ENCODE measurements at regions not wholly inside any gene's neighbourhood (a gene's known extent, or its start where the extent isn't known, plus 50 kb on each side); places are given as distances from the start of the nearest gene placed in this dataset.

GRCh38 chr2:240325016-240326007 lies 110.2 kb upstream of the GPC1 start:
- no peak for DNase-seq

DNA sequence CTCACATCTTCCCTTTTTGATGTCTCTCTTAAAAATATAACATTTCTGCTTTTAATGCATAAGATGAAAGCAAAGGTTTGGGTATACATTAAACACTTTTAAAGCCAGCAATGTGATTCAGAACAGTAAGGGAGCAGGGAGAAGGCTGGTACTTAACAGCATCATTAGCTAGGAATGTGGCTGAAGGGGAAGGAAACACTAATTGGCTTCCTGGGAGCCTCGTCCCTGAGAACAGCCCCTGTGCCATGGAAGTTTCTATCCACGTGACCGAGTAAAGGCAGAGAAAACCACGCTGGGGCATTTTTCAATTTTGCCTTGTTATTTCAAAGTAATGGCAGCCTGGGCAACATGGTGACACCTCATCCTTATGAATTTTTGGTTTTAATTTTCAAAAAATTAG lies 109.2 kb upstream of the GPC1 start:
- no peak for DNase-seq

DNA sequence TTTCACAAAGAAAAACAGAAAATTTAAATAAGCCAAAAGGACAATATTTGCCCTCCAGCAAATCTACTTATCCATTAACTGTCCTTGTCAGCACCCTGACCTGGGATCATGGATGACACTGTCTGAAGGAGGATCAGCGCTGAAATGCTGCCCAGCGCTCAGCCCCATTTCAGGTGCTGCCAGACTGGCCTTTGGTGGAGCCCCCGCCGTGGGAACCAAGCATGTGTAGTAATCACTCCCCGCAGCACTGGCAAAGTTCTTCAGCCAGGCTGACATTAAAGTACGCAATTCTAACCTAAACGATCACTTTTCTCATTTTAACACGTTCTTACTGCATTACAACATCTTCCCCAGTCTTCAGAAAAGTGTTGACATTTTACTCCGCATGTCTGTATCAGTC lies 108.6 kb upstream of the GPC1 start:
- no peak for DNase-seq

DNA sequence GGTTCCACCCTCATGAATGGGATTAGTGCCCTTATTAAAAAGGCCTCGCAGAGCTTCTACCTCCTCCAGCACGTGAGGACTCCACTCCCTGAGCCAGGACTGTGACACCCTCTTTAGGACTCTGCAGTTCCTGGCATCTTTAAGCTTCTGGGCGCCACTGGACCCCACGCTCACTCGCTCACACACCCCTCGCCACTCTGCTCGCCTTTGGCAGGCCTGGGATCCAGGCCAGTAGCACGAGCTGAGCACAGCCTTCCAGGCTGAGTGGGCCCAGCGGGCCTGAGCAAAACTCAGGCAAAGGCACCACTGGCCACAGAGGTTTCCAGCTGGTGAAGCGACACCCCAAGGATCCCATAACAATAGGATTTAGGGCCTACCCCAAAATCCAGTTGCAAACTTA lies 107.9 kb upstream of the GPC1 start:
- DNase-seq, result no peak

GRCh38 chr2:240328526-240328925 lies 106.9 kb upstream of the GPC1 start:
- no peak for DNase-seq

- DNase-seq, result no peak
Measured at GRCh38 chr2:240329116-240329665, 106.3 kb upstream of the GPC1 start.

DNA sequence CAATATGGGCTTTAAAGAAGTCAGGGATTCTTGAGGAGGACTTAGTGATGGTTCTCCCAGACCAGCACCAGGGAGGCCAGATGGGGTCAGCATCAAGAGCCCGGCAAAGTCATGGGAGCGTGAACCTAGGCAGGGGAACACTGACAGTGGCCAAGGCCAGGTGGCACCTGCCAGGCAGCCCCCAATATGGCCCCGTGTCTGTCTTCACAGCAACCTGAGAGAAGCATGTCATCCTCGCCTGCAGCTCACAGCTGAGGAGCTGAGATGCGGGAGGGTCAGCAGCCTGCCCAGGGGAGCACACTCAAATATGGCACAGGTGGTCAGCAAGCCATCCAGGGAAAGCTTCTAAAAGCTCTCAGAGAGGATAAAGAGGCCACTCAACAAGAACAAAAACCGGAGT lies 105.7 kb upstream of the GPC1 start:
- peak; percentile 66 for DNase-seq

DNA sequence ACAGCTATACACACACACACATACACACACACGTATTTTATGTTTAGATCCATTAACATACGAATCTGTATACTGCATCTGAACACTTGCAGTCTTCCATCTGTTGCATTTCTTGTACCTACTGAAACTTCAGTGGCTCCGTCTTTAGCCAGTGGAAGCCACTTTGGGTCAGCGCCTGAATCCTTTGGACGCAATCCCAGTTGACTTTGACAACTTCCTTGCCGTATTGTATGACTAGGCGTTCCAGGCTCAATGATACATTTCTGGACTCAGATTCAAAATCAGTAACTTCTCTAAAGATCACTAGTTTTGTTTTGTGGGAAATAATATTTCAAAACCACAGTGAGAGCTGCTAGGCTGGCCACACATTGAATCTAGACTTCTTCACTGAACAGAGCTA lies 101.5 kb upstream of the GPC1 start:
- no peak for DNase-seq

DNA sequence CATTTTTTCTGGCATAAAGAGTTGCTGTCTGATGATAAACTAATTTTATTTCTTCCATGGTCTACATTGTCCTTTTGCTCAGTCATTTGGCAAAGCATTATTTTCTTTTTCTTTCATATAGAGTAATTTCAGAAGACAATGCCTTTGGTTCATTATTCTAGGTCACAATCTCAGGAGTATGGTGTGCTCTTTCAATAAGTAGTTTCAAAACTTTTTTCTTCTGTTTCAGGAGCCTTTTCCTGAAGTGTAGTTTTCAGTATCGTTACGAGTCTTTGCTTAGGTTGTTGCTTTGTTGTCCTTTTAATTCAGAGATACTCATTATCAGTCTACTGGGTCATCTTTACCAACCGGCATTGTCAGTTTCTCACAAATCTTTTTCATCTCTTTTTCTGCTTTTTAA lies 100.4 kb upstream of the GPC1 start:
- DNase-seq, result no peak

GRCh38 chr2:240336820-240337427 lies 98.5 kb upstream of the GPC1 start:
- DNase-seq, result no peak

GRCh38 chr2:240338274-240338673 lies 97.2 kb upstream of the GPC1 start:
- no peak for DNase-seq

- DNase-seq, result no peak
Measured at GRCh38 chr2:240339411-240340360, 95.8 kb upstream of the GPC1 start.

DNA sequence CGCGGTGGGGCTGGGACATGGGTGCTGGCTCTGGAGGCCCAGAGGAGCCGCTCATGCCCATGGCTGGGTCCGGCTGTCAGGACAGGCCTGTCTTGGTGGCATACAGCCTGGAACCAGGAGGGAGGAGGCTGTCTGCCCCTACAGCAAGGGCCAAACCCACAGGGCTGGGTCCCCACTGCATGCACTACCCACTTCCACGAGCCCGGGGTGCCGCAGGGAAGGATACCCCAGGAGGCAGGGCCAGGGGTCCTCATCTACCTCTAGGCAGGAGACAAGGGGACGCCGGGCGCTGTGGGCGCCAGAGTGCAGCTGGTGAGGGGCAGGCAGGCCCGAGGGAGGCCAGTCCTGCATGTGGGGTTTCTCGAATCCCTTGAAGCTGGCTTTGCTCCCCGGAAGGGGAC lies 95.1 kb upstream of the GPC1 start:
- no peak for DNase-seq

DNA sequence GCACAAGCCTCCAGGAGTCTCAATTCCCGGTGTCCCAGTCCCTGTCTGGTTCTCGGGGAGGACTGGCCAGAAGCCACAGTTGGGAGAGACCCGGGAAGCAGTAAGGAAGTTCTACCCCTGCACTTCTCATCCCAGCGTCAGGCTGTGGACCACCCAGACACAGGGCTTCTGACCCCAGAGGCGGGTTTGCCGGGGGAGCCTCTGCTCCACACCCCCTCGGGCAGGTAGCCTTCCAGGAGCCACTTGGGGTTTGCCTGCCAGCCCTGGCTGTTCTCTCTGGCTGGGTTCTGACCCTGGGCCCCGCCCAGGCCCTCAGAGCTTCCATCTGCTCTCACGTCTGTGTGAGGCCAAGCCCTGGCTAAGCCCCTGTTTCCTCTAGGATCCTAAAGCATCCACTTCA lies 94.4 kb upstream of the GPC1 start:
- DNase-seq, result peak; percentile 28

DNA sequence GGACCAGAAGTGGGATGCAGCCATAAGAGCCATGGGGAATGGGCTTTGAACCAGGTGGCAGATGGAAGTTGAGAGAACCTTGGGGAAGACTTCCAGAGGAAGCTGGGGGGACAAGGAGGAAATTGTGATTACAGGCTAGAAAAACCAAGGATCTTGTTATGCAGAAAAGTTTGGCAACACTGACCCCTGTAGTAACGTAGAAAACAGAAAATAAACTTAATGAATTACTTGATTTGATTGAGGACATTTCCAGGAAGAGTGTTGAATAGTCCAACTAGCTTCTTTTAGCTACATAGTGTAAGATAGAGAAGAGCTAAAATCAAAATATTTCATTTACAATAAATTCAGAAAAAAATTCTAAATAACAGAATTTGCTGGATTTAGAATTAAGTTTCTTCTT lies 91.9 kb upstream of the GPC1 start:
- no peak for DNase-seq

DNA sequence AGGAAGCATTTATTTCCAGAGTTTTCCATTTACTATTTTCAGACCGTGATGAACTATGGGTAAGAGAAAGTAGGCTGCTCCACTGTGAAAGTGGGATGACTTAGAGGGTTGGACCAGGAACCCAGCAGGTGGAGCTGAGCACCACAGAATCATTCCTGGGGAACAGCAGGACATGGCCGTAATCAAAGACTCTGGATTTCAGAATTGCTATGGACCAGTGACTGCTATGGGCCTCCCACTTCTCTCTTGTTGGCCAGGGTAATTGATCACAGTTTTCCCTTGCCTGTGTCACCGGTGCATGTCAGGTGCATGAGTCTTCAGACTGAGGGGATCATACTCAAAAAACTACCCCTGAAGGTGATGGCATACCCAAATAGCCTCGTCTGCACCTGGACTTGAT lies 90.6 kb upstream of the GPC1 start:
- no peak for DNase-seq

- no peak for DNase-seq
Measured at GRCh38 chr2:240346015-240346752, 89.3 kb upstream of the GPC1 start.

- no peak for DNase-seq
Measured at GRCh38 chr2:240346753-240347372, 88.6 kb upstream of the GPC1 start.

- no peak for DNase-seq
Measured at GRCh38 chr2:240347373-240347940, 88.0 kb upstream of the GPC1 start.

DNA sequence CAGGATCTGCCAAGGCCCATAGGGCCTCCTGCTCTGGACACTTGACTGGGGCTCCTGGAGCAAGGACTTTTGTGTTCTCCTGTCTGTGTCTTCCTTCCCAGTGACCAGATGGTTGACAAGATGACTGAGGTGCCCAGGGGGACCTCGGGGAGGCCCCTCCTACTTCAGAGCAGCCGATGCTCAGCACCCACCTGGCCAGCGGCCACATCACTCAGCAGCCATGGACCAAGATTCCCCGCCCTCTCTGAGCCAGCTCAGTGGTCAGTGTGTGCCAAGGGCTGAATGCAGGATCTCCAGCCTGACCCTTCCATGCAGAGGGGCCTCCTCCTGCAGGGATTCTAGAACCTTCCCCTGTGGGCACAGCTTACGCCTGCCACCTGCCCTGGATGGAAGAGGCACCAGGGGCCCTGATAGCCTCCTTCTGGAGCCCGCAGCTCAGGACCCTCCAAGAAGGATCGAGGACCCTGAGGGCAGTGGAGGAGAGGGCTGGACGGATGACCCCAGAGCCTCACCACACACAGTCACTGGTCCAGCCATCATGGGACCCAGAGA lies 87.4 kb upstream of the GPC1 start:
- DNase-seq, result no peak

GRCh38 chr2:240348522-240348921 lies 86.9 kb upstream of the GPC1 start:
- DNase-seq, result no peak

All from NCI-H524 treated with DMSO at 0.1 percent for 48 hours (cell line).